ENCODE measurements at regions not wholly inside any gene's neighbourhood (a gene's known extent, or its start where the extent isn't known, plus 50 kb on each side); places are given as distances from the start of the nearest gene placed in this dataset.
"Not testable (repeated sequence)": the region's sequence is repeated elsewhere in the genome, so short reads cannot be mapped to it uniquely, and the experiment has no call there.

DNA sequence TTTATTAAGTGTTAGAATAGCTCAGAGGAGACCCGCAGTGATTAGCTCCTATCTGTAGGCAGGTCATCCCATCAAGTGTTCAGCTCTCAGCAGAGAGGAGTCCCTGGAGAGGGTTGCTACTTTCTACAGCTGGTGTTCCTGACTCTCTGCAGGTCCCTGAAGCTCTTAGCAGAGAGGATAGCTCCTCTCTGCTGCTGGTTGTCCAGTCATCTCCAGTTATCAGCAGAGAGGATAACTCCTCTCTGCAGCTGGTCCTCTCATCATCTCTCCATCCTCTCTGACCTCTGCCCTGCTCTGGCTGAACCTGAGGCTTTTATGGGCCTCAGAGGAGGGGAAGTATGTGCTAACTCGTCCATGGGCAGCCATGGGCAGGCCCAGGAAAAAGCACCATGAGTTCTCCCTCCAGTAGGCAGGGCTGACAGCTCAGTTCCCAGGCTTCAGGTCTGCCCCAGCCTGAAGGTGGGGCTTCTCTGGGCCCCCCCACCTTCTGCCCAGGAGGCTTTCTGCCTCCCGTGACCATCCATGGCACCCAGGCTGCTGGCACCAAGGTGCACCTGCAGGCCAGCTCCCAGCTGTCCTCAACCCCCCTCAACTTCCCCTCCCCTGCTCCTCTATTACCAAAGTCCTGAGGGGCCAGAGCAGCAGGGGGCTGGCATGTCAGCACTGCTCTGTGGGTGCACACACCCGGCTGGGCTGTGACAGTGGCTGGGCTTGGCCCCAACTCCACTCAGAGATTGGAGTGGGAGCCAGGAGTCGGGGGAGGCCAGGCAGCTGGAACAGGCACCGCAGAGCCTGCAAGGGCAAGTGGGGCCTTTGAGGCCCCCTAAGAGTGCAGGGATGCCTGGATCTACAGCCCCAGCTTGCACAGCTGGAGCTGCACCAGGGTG is 98.9 kb upstream of the FRMD4B start:
- DNase-seq, result no peak

DNA sequence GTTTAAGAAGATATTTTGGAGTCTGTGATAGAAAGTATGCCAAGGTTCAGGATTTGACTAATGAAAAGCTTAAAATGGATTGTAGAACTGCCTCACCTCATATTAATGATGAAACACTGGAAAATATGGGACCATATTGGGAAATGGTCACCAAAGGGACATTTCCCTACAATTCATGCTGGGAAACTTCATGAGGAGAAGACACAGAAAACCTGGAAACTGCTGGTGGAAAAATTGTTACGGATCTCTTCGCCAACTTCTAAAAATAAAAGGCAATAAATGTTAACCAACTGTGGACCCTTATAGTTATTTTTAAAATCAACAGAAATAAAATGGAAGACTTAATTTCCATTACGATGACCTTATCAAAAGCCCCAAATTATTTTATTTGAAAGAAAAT is 97.6 kb upstream of the FRMD4B start:
- no peak for DNase-seq

DNA sequence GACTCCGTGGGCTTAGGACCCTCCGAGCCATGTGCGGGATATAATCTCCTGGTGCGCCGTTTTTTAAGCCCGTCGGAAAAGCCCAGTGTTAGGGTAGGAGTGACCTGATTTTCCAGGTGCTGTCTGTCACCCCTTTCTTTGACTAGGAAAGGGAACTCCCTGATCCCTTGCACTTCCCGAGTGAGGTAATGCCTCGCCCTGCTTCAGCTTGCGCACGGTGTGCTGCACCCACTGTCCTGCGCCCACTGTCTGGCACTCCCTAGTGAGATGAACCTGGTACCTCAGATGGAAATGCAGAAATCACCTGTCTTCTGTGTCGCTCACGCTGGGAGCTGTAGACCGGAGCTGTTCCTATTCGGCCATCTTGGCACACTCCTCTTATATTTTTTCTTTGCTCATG is 95.1 kb upstream of the FRMD4B start:
- not testable (repeated sequence) for DNase-seq

DNA sequence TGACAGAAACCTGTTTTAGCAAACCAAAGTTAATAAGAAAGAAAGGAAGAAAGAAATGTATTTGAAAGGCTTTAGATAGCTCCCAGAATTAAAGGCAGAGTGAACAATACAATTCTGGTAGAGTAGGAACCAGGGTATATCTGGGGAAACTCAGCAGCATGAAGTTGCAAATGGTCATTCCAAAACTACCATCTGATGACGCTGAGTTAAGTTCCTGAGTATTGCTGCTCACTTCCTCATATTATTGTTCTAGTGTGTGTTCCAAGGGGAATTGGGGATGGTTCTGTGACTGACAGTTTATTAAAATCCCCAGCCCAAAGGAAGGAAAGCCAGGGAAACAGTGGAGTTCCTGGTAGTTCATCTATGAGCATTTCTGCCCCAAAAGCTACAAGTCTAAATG is 88.3 kb upstream of the FRMD4B start:
- no peak for DNase-seq

DNA sequence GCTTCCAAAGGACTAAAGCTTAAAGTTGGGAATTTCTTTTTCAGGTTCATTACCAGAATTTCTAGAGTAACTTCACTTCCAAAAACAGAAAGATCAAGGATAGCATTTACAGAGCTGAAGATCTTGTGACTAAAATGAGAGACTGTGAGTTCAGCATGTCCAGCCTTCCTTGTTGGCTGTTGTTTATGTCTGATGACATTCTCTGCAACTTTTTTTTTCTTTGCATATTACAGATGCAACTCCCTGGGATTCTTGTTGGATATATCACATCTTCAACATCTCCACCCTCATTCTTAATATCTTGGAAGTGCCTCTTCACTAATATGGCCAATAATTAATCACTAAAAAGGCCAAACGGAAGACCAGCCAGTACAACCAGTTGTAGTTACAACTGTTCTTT is 86.2 kb upstream of the FRMD4B start:
- no peak for DNase-seq

DNA sequence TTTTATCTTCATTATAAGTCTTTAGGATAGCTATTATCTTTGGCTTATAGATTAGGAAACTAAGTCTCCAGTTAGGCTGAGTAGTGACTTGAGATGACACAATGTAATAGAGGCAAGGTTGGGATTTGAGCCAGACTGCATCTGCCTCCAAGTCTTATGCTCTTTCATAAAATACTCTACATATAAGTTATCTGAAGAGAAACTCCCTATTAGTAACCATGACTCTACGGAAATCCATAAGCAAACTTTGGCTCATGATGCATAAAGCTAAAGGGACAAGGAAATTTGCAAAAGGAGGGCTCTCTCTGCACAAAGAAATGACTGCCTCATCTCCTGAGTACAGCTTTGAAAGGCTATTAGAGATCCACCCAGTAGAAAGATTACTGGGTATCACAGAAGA is 77.6 kb upstream of the FRMD4B start:
- DNase-seq, result no peak

DNA sequence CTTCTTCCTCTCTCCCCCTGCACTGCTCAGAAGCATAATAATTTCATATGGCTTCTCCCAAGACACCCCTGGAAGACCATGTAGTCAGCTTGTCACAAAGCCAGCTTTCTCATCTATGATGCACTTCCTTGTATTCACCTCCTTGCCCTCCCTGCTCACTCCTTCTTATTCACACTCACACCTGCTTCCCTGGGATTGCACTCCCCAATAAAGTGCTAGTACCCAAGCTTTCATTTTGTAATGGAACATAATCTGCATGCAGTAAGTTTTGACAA is 76.9 kb upstream of the FRMD4B start:
- no peak for DNase-seq

DNA sequence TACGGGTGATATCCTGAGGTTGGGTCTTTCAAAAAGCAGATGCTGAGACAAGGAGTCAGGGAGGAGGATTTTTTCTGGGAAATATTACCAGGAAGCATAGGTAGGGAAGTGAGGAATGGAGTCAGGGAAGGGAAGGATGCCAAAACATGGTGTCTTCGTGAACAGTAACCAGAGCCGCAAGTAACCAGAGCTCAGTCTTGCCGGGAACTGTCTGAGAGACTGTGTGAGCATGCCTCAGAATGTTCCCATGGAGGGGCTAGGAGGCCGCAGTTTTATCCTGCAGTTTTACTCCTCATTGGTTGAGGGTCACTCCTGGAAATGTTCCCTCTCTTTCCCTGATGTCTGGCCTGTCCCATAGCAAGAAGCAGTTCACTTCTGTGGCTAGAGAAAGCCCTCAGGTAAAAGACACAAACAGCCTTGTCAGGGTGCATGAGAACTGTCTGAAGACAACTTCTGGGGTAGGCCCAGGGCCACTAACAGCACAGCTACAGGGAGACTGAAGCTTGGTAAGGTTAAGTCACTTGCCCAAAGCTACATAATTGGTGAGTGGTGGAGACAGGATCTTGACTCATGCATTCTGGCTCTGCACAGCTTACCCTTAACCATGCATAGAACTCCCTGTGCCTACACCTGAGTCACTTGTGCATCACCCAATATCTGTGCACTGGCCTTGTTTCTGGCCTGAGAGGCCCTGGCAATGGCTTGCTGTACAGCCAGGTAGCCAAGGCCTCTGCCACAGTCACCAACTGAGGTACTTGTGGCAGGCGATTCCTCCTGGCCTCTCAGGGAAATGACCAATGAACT is 76.3 kb upstream of the FRMD4B start:
- DNase-seq, result no peak

DNA sequence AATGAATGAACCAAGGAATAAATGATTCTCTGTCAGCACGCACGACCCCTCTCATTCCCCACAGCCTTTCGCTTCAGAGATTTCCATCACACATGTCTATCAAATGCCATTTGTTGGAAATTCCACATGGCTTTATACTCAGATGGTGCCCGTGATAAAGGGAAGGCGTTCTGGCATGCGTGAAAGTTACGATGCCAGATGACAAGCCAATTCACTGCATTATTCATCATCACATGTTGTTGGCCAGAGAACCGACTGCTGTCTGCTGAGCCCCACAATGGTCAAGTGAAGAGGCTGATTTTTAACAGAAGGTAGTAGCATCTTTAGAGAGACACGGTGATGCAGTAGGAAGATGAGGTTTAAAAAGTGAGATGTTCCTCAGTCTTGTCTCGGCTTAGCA is 74.1 kb upstream of the FRMD4B start:
- no peak for DNase-seq

DNA sequence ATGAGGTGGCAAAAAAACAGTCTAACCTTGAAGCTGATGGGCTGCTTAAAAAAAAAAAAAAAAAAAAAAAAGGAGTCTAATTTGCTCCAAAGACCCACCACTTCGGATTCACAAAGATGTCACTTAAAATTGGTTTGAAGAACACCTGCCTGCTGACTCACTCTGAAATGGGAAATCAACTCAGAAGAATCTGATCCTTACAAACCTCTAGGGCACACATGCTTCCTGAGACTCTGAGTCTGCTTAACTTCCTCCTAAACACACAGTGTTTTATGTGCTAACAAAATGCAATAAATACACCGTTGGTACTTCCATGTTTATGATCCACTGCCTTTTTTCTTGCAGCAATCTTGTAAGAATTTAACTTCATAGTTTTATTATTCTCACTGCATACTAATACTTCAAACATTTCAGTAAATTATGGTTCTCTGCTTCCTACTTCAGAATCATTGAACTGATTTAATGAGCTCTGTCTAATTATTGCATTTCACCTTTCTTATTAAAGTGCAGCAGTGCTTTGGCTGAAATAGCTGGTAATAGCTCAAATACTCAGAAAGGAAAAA is 73.0 kb upstream of the FRMD4B start:
- DNase-seq, result no peak

DNA sequence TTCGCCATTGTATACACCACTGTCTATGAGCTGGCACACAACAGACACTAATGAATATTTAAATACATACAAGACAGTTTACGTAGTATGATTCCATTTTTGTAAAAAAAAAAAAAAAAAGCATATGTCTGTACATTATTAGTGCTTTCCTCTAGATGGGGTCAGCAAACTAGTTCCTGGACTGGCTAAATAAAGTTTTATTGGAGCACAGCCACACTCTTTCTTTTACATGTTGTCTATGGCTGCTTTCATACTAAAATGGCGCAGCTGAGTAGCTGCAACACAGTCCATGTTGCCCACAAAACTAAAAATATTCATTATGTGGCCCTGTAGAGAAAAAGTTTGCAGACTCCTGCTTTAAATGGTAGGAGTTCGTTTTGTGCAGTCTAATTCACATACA is 70.7 kb upstream of the FRMD4B start:
- no peak for DNase-seq

DNA sequence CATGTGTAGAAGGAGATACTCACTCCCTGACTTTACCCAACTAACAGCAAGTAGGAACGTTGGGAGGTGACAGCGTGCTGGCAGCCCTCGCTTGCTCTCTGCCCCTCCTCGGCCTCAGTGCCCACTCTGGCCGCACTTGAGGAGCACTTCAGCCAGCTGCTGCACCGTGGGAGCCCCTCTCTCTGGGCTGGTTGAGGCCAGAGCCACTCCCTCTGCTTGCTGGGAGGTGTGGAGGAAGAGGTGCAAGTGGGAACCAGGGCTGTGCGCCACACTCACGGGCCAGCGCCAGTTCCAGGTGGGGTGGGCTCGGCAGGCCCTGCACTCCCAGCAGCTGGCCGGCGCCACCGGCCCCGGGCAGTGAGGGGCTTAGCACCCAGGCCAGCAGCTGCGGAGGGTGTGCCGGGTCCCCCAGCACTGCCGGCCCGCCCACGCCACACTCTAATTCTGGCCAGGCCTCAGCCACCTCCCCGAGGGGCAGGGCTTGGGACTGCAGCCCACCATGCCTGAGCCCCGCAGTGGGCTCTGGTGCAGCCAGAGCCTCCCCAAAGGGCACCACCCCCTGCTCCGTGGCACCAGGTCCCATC is 68.4 kb upstream of the FRMD4B start:
- no peak for DNase-seq

DNA sequence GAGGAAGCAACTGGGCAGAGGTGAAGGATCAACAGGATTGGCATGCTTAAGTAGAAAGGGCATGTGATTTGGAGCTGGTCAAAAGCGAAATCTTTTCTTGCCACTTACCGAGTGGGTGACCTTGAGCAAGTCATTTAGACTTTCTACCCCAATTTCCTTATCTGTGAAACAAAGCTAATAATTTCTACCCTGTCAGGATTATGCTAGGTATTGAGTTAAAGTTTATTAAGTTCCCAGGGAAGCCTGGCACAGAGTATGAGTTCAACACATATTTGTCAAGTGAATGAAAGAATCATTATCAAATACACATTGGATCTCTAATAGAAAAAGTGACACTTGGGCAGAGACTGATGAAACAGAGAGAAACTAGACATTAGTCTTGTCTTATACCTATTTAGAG is 66.4 kb upstream of the FRMD4B start:
- DNase-seq, result no peak

DNA sequence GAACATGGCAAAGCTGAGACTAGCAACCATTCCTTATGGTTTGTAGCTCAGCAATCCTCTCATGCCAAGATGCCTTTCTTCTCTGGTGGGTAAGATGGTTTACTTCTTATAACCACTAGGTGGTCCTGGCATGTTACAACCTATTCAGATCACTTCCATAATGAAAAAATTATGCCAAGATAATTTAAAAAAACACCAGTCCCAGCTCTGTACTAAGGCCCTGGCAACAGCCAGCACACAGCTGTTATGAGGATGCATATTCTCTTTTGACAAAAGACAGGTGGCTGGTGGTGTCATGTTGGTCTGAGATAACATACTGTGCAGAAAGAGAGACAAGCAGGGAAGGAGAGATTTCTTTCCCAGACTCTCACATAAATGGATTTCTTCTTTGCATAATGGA is 65.7 kb upstream of the FRMD4B start:
- no peak for DNase-seq

DNA sequence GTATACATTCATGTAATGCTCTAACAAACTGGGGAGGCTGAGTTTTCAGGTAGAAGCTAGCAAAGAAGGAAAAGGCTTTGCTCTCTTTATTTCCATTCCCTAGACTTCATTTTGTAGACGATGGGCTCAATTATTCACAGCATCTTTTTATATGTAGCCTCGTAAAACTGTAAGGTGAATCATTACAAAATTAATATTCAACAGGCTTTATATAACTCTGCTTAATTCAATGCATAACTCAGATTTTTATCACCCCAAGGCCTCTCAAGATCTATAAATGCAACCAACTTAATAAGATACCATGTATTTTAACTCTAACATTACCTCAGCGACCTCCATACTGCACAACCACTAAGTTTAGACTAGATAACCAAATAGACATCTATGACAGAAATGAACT is 63.0 kb upstream of the FRMD4B start:
- no peak for DNase-seq

DNA sequence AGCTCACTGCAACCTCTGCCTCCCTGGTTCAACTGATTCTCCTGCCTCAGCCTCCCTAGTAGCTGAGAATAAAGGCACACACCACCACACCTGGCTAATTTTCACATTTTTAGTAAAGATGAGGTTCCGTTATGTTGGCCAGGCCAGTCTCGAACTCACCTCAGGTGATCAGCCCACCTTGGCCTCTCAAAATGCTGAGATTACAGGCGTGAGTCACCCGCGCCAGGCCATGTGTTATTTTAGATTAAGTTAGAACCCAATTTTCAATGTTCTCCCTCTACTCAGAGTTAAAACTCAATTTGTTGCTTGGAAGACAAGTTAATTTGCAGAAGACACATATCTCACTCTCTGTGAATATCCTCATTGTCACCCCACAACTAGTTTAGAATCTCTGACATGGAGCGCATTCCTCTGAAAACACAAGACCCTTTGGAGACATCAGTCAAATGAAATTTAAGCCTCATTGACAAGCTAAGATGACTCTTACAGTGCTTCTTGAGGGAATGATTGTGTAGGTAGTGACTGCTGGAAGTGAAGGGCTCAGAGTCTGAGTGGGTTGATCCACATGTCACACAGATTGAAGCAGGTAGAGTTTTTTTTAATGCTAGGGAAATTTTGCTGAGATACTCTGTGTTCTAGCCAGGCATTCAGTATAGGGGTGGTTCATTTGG is 60.6 kb upstream of the FRMD4B start:
- DNase-seq, result no peak

DNA sequence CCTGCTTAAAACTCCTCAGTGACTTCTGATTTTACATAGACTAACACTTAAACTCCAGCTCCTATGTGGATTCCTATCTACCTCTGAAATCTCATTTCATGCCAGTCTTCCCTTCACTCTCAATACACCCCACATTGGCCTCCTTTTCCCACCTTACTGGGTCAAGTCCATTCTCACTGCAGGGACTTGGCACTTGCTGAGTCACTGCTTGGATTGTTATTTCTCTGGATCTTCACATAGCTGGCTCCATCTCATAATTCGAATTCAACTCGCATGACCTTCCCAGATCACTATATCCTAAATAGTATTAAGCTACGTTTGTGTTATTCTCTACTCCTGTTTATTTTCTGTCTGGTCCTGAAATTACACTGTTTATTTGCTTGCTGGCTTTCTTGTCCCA is 59.6 kb upstream of the FRMD4B start:
- no peak for DNase-seq

DNA sequence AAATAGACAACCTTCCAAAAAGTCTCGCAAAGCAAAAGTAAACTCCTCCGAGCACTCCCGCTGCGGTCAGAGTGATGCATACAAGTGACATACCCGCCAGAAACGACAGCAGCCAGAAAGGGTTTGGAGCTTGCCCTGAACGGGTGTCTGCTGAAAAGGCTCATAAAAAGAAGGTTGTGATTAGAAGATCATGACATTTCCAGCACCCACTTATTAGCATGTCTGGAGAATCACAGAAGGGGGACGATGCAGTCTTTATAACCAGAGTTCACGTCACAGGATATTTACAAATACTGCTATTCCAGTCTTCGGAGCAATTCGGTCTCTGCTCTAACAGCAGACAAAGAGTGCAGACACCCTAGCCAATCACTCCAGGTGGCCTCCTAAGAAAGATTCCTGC is 59.1 kb upstream of the FRMD4B start:
- DNase-seq, result no peak

DNA sequence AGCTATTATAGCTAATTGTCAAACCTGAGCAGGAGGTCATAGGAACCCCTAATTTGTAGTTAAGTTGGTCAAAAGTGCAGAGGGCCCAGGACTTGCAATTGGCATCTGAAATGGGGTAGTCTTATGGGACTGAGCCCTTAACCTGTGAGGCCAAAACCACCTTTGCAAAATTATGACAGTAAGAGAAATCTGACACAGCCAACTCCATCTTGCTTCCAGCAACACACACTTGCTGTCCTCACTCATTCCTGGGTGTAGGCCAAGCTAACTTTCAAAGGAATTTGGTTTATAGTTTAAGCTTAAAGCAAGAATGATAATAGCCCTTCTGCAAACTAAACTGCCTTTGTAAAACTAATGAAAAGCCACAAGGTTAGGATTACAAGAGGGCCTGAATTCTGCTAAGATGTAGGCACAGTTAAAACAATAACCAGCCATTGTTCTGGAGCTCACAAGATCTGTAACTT is 57.6 kb upstream of the FRMD4B start:
- DNase-seq, result peak; percentile 18

DNA sequence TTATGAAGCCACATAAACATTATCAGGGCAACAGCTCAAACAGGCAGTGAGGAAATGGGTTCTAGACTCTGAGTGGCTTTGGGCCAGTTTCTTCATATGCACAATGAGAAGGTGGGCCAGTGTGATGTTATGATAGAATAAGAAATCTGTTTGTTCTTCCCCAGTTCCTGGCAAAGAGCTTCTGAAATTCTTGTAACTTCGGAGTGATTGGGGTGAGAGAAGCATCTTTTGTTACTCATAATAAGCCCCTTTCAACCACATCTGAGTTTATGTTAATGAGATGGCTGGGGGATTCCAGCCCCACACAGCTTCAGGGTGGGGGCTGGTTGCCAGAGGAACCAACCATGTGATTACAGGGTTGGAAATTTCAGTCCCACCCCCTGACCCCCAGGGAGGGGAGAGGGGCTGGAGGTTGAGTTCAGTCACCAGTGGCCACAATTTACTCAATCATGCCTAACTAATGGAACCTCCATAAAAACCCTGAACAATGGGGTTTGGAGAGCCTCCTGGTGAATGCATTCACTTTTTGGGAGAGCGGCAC is 57.0 kb upstream of the FRMD4B start:
- DNase-seq, result no peak

DNA sequence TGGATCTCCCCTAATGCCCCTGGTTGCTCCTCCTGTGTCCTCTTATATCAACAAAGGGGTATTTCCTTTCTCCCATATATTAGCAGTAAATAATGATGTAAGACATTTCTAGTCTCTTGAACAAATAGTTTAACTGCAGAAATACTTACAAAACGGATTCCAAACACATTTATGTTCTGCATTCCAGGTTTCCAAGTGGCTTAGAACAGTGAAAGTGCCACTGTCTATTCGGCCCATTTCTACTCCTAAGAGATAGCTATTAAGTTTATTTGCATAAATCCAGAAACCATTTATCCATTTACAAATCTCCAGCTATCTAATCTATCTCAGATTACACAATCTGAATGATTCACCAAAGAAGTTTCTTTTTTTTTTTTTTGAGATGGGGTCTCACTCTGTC is 55.8 kb upstream of the FRMD4B start:
- no peak for DNase-seq

DNA sequence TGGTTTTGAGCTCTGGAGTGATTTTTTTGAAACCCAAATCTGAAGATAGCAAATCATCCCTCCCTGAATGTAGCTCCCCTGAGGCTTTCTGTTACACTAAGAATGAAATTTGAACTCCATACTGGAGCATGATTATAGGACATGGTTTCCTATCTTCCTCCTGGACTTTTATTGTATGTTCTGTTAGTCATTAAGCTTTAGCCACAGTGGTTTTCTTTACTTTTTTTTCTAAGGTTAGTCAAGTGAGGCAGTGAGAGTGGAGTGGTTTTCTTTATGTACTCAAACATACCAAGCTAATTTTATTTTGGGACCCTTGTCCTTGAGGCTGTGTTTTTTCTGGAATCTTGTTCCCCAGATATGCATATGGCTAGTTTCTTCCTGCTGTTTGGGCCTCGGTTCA is 55.2 kb upstream of the FRMD4B start:
- DNase-seq, result no peak
